H1 (cell line): ENCODE measurements at regions not wholly inside any gene's neighbourhood (a gene's known extent, or its start where the extent isn't known, plus 50 kb on each side); places are given as distances from the start of the nearest gene placed in this dataset.

Experiments used
- NRF1 ChIP-seq: IDR thresholded peaks from 2 replicates; pipeline ENCODE4 v1.6.1; 2011; ENCODE audit warnings: mild to moderate bottlenecking, low read depth, low read length, improper control_type of control experiment
- TF ChIP-seq, protein P1 (sequence below): fragments of 300-600 bp; sonication (generic); IDR thresholded peaks from 2 replicates; pipeline ENCODE4 v1.7.1; 2012; ENCODE audit warnings: low read length, moderate library complexity, mild to moderate bottlenecking, inconsistent platforms; ENCODE audit not compliant: insufficient replicate concordance
- TF ChIP-seq, protein P2 (sequence below): IDR thresholded peaks from 2 replicates; pipeline ENCODE4 v1.6.1; 2011; ENCODE audit warnings: low read length, improper control_type of control experiment

DNA sequence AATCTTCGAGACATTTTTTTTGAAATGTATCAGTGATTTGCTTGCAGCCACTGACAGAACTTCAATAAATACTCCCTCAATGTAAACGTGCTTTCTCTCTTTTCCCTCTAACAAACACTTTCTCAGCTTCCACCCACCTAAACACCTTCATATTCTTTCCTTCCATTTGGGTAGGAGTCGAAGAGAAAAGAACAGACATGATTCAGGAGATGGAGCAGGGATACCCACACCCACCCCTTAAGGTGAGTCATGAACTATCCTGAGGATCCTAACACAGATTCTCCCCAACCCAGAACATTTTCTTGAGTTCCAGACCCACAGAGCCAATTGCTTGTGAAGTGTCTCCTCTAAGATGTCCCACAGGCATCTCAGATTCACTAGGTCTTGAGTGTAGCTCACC lies 488.8 kb downstream of the CDK5RAP2 start (continued):
- TF ChIP-seq, protein P1, sequence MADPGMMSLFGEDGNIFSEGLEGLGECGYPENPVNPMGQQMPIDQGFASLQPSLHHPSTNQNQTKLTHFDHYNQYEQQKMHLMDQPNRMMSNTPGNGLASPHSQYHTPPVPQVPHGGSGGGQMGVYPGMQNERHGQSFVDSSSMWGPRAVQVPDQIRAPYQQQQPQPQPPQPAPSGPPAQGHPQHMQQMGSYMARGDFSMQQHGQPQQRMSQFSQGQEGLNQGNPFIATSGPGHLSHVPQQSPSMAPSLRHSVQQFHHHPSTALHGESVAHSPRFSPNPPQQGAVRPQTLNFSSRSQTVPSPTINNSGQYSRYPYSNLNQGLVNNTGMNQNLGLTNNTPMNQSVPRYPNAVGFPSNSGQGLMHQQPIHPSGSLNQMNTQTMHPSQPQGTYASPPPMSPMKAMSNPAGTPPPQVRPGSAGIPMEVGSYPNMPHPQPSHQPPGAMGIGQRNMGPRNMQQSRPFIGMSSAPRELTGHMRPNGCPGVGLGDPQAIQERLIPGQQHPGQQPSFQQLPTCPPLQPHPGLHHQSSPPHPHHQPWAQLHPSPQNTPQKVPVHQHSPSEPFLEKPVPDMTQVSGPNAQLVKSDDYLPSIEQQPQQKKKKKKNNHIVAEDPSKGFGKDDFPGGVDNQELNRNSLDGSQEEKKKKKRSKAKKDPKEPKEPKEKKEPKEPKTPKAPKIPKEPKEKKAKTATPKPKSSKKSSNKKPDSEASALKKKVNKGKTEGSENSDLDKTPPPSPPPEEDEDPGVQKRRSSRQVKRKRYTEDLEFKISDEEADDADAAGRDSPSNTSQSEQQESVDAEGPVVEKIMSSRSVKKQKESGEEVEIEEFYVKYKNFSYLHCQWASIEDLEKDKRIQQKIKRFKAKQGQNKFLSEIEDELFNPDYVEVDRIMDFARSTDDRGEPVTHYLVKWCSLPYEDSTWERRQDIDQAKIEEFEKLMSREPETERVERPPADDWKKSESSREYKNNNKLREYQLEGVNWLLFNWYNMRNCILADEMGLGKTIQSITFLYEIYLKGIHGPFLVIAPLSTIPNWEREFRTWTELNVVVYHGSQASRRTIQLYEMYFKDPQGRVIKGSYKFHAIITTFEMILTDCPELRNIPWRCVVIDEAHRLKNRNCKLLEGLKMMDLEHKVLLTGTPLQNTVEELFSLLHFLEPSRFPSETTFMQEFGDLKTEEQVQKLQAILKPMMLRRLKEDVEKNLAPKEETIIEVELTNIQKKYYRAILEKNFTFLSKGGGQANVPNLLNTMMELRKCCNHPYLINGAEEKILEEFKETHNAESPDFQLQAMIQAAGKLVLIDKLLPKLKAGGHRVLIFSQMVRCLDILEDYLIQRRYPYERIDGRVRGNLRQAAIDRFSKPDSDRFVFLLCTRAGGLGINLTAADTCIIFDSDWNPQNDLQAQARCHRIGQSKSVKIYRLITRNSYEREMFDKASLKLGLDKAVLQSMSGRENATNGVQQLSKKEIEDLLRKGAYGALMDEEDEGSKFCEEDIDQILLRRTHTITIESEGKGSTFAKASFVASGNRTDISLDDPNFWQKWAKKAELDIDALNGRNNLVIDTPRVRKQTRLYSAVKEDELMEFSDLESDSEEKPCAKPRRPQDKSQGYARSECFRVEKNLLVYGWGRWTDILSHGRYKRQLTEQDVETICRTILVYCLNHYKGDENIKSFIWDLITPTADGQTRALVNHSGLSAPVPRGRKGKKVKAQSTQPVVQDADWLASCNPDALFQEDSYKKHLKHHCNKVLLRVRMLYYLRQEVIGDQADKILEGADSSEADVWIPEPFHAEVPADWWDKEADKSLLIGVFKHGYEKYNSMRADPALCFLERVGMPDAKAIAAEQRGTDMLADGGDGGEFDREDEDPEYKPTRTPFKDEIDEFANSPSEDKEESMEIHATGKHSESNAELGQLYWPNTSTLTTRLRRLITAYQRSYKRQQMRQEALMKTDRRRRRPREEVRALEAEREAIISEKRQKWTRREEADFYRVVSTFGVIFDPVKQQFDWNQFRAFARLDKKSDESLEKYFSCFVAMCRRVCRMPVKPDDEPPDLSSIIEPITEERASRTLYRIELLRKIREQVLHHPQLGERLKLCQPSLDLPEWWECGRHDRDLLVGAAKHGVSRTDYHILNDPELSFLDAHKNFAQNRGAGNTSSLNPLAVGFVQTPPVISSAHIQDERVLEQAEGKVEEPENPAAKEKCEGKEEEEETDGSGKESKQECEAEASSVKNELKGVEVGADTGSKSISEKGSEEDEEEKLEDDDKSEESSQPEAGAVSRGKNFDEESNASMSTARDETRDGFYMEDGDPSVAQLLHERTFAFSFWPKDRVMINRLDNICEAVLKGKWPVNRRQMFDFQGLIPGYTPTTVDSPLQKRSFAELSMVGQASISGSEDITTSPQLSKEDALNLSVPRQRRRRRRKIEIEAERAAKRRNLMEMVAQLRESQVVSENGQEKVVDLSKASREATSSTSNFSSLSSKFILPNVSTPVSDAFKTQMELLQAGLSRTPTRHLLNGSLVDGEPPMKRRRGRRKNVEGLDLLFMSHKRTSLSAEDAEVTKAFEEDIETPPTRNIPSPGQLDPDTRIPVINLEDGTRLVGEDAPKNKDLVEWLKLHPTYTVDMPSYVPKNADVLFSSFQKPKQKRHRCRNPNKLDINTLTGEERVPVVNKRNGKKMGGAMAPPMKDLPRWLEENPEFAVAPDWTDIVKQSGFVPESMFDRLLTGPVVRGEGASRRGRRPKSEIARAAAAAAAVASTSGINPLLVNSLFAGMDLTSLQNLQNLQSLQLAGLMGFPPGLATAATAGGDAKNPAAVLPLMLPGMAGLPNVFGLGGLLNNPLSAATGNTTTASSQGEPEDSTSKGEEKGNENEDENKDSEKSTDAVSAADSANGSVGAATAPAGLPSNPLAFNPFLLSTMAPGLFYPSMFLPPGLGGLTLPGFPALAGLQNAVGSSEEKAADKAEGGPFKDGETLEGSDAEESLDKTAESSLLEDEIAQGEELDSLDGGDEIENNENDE: no peak
- no peak for TF ChIP-seq NRF1
- TF ChIP-seq, protein P2, sequence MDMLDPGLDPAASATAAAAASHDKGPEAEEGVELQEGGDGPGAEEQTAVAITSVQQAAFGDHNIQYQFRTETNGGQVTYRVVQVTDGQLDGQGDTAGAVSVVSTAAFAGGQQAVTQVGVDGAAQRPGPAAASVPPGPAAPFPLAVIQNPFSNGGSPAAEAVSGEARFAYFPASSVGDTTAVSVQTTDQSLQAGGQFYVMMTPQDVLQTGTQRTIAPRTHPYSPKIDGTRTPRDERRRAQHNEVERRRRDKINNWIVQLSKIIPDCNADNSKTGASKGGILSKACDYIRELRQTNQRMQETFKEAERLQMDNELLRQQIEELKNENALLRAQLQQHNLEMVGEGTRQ: no peak
